SU-DHL-6 (cell line): ENCODE measurements at regions not wholly inside any gene's neighbourhood (a gene's known extent, or its start where the extent isn't known, plus 50 kb on each side); places are given as distances from the start of the nearest gene placed in this dataset.

ENCODE experiments used
- CTCF ChIP-seq: fragments of 200-600 bp; sonication (generic); IDR thresholded peaks from one replicate; pipeline ENCODE4 v1.5.1; 2017; ENCODE audit warnings: antibody characterized with exemption, mild to moderate bottlenecking, low read length, moderate library complexity; ENCODE audit not compliant: insufficient read depth, poor library complexity, severe bottlenecking
- EZH2phosphoT487 ChIP-seq: fragments of 200-600 bp; sonication (generic), shearing (Covaris generic); conservative IDR thresholded peaks from 2 replicates; pipeline ENCODE4 v1.6.1; 2018; ENCODE audit warnings: mild to moderate bottlenecking, antibody characterized with exemption, low read length, moderate library complexity, mixed read lengths

GRCh38 chrX:80174925-80175574, 160.5 kb downstream of the TBX22 start:
- TF ChIP-seq CTCF (no peak), EZH2phosphoT487 (no peak)
